ENCODE measurements at regions not wholly inside any gene's neighbourhood (a gene's known extent, or its start where the extent isn't known, plus 50 kb on each side); places are given as distances from the start of the nearest gene placed in this dataset.

DNA sequence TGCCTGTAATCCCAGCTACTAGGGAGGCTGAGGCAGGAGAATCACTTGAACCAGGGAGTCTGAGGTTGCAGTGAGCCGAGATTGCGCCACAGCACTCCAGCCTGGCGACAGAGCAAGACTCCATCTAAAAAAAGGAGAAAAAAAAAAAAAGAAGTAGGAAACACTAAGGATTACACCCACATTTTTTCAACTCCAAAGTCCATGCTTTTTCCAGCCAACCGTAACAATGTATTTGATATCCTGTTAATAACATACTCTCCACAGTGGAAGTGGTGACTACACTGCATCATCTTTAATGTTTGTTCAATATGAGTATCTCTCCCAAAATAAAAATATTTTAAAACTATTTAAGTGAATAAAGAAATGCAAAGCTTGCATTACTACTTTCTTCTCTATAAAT is 481.6 kb upstream of the ACVR2A start:
- TF ChIP-seq, protein P1, sequence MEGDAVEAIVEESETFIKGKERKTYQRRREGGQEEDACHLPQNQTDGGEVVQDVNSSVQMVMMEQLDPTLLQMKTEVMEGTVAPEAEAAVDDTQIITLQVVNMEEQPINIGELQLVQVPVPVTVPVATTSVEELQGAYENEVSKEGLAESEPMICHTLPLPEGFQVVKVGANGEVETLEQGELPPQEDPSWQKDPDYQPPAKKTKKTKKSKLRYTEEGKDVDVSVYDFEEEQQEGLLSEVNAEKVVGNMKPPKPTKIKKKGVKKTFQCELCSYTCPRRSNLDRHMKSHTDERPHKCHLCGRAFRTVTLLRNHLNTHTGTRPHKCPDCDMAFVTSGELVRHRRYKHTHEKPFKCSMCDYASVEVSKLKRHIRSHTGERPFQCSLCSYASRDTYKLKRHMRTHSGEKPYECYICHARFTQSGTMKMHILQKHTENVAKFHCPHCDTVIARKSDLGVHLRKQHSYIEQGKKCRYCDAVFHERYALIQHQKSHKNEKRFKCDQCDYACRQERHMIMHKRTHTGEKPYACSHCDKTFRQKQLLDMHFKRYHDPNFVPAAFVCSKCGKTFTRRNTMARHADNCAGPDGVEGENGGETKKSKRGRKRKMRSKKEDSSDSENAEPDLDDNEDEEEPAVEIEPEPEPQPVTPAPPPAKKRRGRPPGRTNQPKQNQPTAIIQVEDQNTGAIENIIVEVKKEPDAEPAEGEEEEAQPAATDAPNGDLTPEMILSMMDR (IDR thresholded peaks at IDR 0.05): no peak
- TF ChIP-seq POLR2A (IDR thresholded peaks at IDR 0.05) (no peak), EP300 (IDR thresholded peaks at IDR 0.05) (no peak)

All from suprapubic skin (tissue), 3 donors.